Thoracic aorta (tissue), 2 donors: ENCODE measurements at regions not wholly inside any gene's neighbourhood (a gene's known extent, or its start where the extent isn't known, plus 50 kb on each side); places are given as distances from the start of the nearest gene placed in this dataset.

ENCODE experiments used
- ATAC-seq: fragments of 150-250 bp; one replicate; pipeline ENCODE4 v1.8.0; 2017; ENCODE audit warnings: low read depth; ENCODE audit not compliant: insufficient number of reproducible peaks, low FRiP score
- DNase-seq: peaks from one replicate; pipeline ENCODE4 v3.0.0-alpha.2; 2020; ENCODE audit warnings: low spot score
- H3K27ac ChIP-seq, 2 donors: fragments of 200-600 bp; sonication (generic); 1 replicate in 1 of 2; 2 replicates in 1 of 2; pipeline ENCODE4 v1.5.1; 2016; ENCODE audit warnings: mild to moderate bottlenecking in 2 of 2, moderate library complexity in 2 of 2
- H3K27me3 ChIP-seq: fragments of 200-600 bp; sonication (generic); replicated peaks from 2 replicates; pipeline ENCODE4 v1.6.0; 2016; ENCODE audit warnings: mild to moderate bottlenecking; ENCODE audit not compliant: insufficient read depth
- H3K36me3 ChIP-seq: fragments of 200-600 bp; sonication (generic); one replicate; pipeline ENCODE4 v1.5.1; 2016
- H3K4me1 ChIP-seq, 2 donors: fragments of 200-600 bp; sonication (generic); 1 replicate in 1 of 2; 2 replicates in 1 of 2; pipeline versions ENCODE4 v1.5.1 to v1.6.0; 2016; ENCODE audit warnings: low read depth in 2 of 2, mild to moderate bottlenecking in 1 of 2; ENCODE audit not compliant: control insufficient read depth in 1 of 2
- H3K4me3 ChIP-seq: fragments of 200-600 bp; sonication (generic); 2 replicates; pipeline ENCODE4 v1.5.1; 2016; ENCODE audit warnings: mild to moderate bottlenecking
- H3K9me3 ChIP-seq: fragments of 200-600 bp; sonication (generic); 2 replicates; pipeline ENCODE4 v1.5.1; 2016
- CTCF ChIP-seq: fragments of 200-600 bp; sonication (generic); IDR thresholded peaks from one replicate; pipeline ENCODE4 v1.5.1; 2019; ENCODE audit warnings: antibody characterized with exemption

- Histone ChIP-seq H3K27ac (peak overlapping the region in 1 of 2 donors; percentile 49), H3K27me3 (no peaks in the 10 kb centered on the region), H3K4me1 (no peaks in the 10 kb centered on the region), H3K4me3 (no peak overlapping the region), H3K9me3 (no peaks in the 10 kb centered on the region), H3K36me3 (no peaks in the 10 kb centered on the region)
- ATAC-seq (no peak), DNase-seq (no peak)
- no peak for TF ChIP-seq CTCF
Measured at GRCh38 chr2:18105929-18106328, 227.5 kb downstream of the KCNS3 start.

- H3K4me1 ChIP-seq = no peaks in the 10 kb centered on the region
- ATAC-seq (no peak), DNase-seq (no peak)
- no peaks in the 10 kb centered on the region for H3K36me3 ChIP-seq
- no peak for TF ChIP-seq CTCF
- H3K27ac ChIP-seq = peak overlapping the region in 1 of 2 donors; percentile 49
- H3K4me3 ChIP-seq = no peak overlapping the region
- no peaks in the 10 kb centered on the region for H3K9me3 ChIP-seq
- no peaks in the 10 kb centered on the region for H3K27me3 ChIP-seq
Measured at GRCh38 chr2:18104595-18105224, 226.2 kb downstream of the KCNS3 start.

GRCh38 chr2:18096836-18097405 lies 218.5 kb downstream of the KCNS3 start:
- H3K27ac ChIP-seq = no peak overlapping the region
- H3K9me3 ChIP-seq = no peaks in the 10 kb centered on the region
- ATAC-seq (no peak), DNase-seq (no peak)
- H3K4me3 ChIP-seq = no peak overlapping the region
- H3K4me1 ChIP-seq = no peaks in the 10 kb centered on the region
- no peaks in the 10 kb centered on the region for H3K36me3 ChIP-seq
- TF ChIP-seq CTCF = no peak
- H3K27me3 ChIP-seq = no peaks in the 10 kb centered on the region

GRCh38 chr2:18094277-18094676 lies 215.8 kb downstream of the KCNS3 start:
- Histone ChIP-seq H3K9me3 (no peaks in the 10 kb centered on the region), H3K27me3 (no peaks in the 10 kb centered on the region), H3K4me3 (no peak overlapping the region), H3K4me1 (peaks cover 0 to 9% of the 10 kb centered on the region in 2 donors), H3K27ac (no peak overlapping the region), H3K36me3 (no peaks in the 10 kb centered on the region)
- ATAC-seq (no peak), DNase-seq (no peak)
- TF ChIP-seq CTCF = no peak

GRCh38 chr2:18093196-18093595 lies 214.7 kb downstream of the KCNS3 start:
- Histone ChIP-seq H3K36me3 (no peaks in the 10 kb centered on the region), H3K27me3 (no peaks in the 10 kb centered on the region), H3K27ac (no peak overlapping the region), H3K4me3 (no peak overlapping the region), H3K9me3 (no peaks in the 10 kb centered on the region), H3K4me1 (peaks cover 0 to 9% of the 10 kb centered on the region in 2 donors)
- ATAC-seq = no peak
- no peak for TF ChIP-seq CTCF
- DNase-seq = no peak
